ENCODE measurements at regions not wholly inside any gene's neighbourhood (a gene's known extent, or its start where the extent isn't known, plus 50 kb on each side); places are given as distances from the start of the nearest gene placed in this dataset.

- no peak for TF ChIP-seq CTCF (conservative IDR thresholded peaks at IDR 0.05; ENCODE audit: low read depth, low read length)
- H3K4me3 ChIP-seq (ENCODE audit: low read depth, low read length) = no peak overlapping the region
- peak; percentile 35 for DNase-seq (ENCODE audit: low read depth)
These were observed 122.9 kb downstream of the RFC3 start for GRCh38 chr13:33940898-33941297.

GRCh38 chr13:33945477-33945876, 127.5 kb downstream of the RFC3 start:
- no peak overlapping the region for H3K4me3 ChIP-seq (ENCODE audit: low read depth, low read length)
- no peak for DNase-seq (ENCODE audit: low read depth)
- no peak for TF ChIP-seq CTCF (conservative IDR thresholded peaks at IDR 0.05; ENCODE audit: low read depth, low read length)

DNA sequence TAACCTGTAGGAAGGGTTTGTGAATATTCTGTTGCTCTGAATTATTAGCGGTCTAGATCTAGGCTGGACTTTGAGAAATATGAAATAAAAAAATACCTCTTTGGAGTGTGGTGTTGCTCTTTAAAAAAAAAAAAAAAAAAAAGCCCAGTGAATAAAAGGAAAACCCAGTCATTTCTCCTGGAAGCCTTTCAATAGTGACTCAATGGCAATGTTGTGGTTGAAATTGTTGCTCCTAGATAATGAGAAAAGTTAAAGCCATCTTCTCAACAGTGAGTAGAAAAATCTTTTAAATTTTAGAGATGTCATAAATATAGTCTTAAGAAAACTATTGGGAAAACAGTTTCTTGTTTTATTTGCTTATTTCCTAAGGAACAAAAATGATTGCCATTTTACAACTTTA, 135.3 kb downstream of the RFC3 start:
- H3K4me3 ChIP-seq (ENCODE audit: low read depth, low read length) = no peak overlapping the region
- no peak for TF ChIP-seq CTCF (conservative IDR thresholded peaks at IDR 0.05; ENCODE audit: low read depth, low read length)
- peak; percentile 48 for DNase-seq (ENCODE audit: low read depth)

GRCh38 chr13:33953781-33954180, 135.8 kb downstream of the RFC3 start:
- TF ChIP-seq CTCF (conservative IDR thresholded peaks at IDR 0.05; ENCODE audit: low read depth, low read length) = no peak
- peak; percentile 15 for DNase-seq (ENCODE audit: low read depth)
- no peak overlapping the region for H3K4me3 ChIP-seq (ENCODE audit: low read depth, low read length)

GRCh38 chr13:33956346-33956745, 138.4 kb downstream of the RFC3 start:
- no peak overlapping the region for H3K4me3 ChIP-seq (ENCODE audit: low read depth, low read length)
- TF ChIP-seq CTCF (conservative IDR thresholded peaks at IDR 0.05; ENCODE audit: low read depth, low read length) = no peak
- no peak for DNase-seq (ENCODE audit: low read depth)

DNA sequence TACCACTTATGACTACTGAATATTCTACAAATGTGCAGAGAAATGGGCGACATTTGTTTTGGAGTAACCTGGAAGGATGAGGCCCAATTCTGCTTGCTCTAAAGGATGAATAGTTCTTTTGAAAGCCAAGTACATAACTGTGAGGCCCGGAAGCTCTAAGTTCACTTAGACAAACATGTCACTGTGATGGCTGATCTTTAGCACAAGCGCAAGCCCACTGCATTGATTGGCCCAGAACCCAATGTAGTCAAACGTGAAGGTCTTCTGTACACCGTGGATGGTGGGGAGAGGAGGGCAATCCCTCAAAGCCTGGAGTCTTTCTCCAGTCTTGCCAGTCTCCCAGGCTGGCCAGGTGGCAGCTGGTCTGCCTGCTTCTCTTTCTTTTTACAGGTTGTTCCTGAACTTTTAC, 139.6 kb downstream of the RFC3 start:
- no peak overlapping the region for H3K4me3 ChIP-seq (ENCODE audit: low read depth, low read length)
- DNase-seq (ENCODE audit: low read depth) = no peak
- no peak for TF ChIP-seq CTCF (conservative IDR thresholded peaks at IDR 0.05; ENCODE audit: low read depth, low read length)

GRCh38 chr13:33958964-33959363, 141.0 kb downstream of the RFC3 start:
- no peak for TF ChIP-seq CTCF (conservative IDR thresholded peaks at IDR 0.05; ENCODE audit: low read depth, low read length)
- no peak for DNase-seq (ENCODE audit: low read depth)
- no peak overlapping the region for H3K4me3 ChIP-seq (ENCODE audit: low read depth, low read length)

Data from choroid plexus epithelial cell (primary cell).